IMR-90 (cell line): ENCODE measurements at regions not wholly inside any gene's neighbourhood (a gene's known extent, or its start where the extent isn't known, plus 50 kb on each side); places are given as distances from the start of the nearest gene placed in this dataset.

ENCODE experiments used
- ATAC-seq: fragments of 200-7000 bp; cut with Tn5 transposase; 2 replicates; pipeline ENCODE4 v1.9.1; 2020; ENCODE audit warnings: low read depth, mild to moderate bottlenecking, moderate library complexity
- BruUV-seq: library from RNA; stranded (reverse); fragments of 400-500 nt; replicated peaks from 2 replicates; lab custom pipeline; 2021; lab: Mats Ljungman, UMichigan
- CTCF ChIA-PET: fragments of 300-600 bp; formaldehyde crosslinking; extraction: SDS; loops from one replicate; lab custom pipeline; 2021; ENCODE audit warnings: antibody characterized with exemption; lab: Yijun Ruan, JAX
- POLR2A ChIA-PET: fragments of 300-600 bp; sonication (Branson Sonifier 250); formaldehyde crosslinking; loops from one replicate; lab custom pipeline; 2022; ENCODE audit warnings: antibody characterized with exemption; ENCODE audit not compliant: unreplicated experiment; lab: Charles Lee
- DNase-seq: peaks from one replicate; pipeline ENCODE4 v3.0.0; 2013
- H2AFZ ChIP-seq: replicated peaks from 2 replicates; pipeline ENCODE3; 2013; ENCODE audit warnings: low read length, mild to moderate bottlenecking; ENCODE audit not compliant: poor library complexity
- H2AK5ac ChIP-seq: 2 replicates; pipeline ENCODE4 v1.6.1; 2013; ENCODE audit warnings: low read depth, low read length, inconsistent platforms
- H2AK9ac ChIP-seq: replicated peaks from 2 replicates; pipeline ENCODE3; 2013; ENCODE audit warnings: mild to moderate bottlenecking, low read depth, low read length, moderate library complexity; ENCODE audit not compliant: poor library complexity
- H2BK120ac ChIP-seq: 2 replicates; pipeline ENCODE4 v1.6.1; 2013; ENCODE audit warnings: low read depth, low read length, inconsistent platforms
- H2BK15ac ChIP-seq: 3 replicates; pipeline ENCODE4 v1.6.1; 2013; ENCODE audit warnings: low read depth, low read length, inconsistent platforms
- H2BK20ac ChIP-seq: 2 replicates; pipeline ENCODE4 v1.6.1; 2013; ENCODE audit warnings: low read depth, mild to moderate bottlenecking, inconsistent platforms, low read length, moderate library complexity
- H2BK5ac ChIP-seq: 2 replicates; pipeline ENCODE4 v1.6.1; 2013; ENCODE audit warnings: mild to moderate bottlenecking, low read depth, low read length, inconsistent platforms; ENCODE audit not compliant: poor library complexity, severe bottlenecking
- H3K14ac ChIP-seq: replicated peaks from 2 replicates; pipeline ENCODE4 v1.6.1; 2013; ENCODE audit warnings: low read depth, low read length, inconsistent platforms
- H3K18ac ChIP-seq: 2 replicates; pipeline ENCODE4 v1.6.1; 2013; ENCODE audit warnings: low read depth, low read length, control low read depth
- H3K23ac ChIP-seq: 2 replicates; pipeline ENCODE4 v1.6.1; 2013; ENCODE audit warnings: low read depth, low read length, inconsistent platforms
- H3K27ac ChIP-seq: 2 replicates; pipeline ENCODE4 v1.5.1; 2013; ENCODE audit warnings: mild to moderate bottlenecking, control low read depth, low read length; ENCODE audit not compliant: insufficient read depth
- H3K27me3 ChIP-seq: 2 replicates; pipeline ENCODE4 v1.6.1; 2013; ENCODE audit warnings: low read length; ENCODE audit not compliant: control insufficient read depth, insufficient read depth
- H3K36me3 ChIP-seq: 2 replicates; pipeline ENCODE4 v1.6.1; 2013; ENCODE audit warnings: low read length, mixed read lengths; ENCODE audit not compliant: control insufficient read depth, insufficient read depth
- H3K4ac ChIP-seq: 2 replicates; pipeline ENCODE4 v1.6.1; 2013; ENCODE audit warnings: low read depth, low read length, inconsistent platforms
- H3K4me1 ChIP-seq: 2 replicates; pipeline ENCODE4 v1.6.1; 2013; ENCODE audit warnings: low read length, mixed read lengths; ENCODE audit not compliant: control insufficient read depth, insufficient read depth
- H3K4me2 ChIP-seq: 2 replicates; pipeline ENCODE4 v1.6.1; 2013; ENCODE audit warnings: low read depth, mild to moderate bottlenecking, control low read depth, low read length, moderate library complexity
- H3K4me3 ChIP-seq: 2 replicates; pipeline ENCODE4 v1.5.1; 2013; ENCODE audit warnings: low read depth, mild to moderate bottlenecking, control low read depth, low read length, moderate library complexity; ENCODE audit not compliant: insufficient read depth
- H3K56ac ChIP-seq: 2 replicates; pipeline ENCODE4 v1.6.1; 2013; ENCODE audit warnings: low read length, inconsistent platforms; ENCODE audit not compliant: insufficient read depth; ENCODE audit errors: extremely low read depth
- H3K79me1 ChIP-seq, 2 experiments: 2 replicates each; pipeline ENCODE4 v1.6.1; 2013; ENCODE audit warnings: low read length in 2 of 2, inconsistent platforms in 1 of 2, low read depth in 1 of 2
- H3K9ac ChIP-seq: 2 replicates; pipeline ENCODE4 v1.6.1; 2013; ENCODE audit warnings: low read depth, low read length, control low read depth
- H3K9me1 ChIP-seq: 2 replicates; pipeline ENCODE4 v1.6.1; 2013; ENCODE audit warnings: low read length, inconsistent platforms; ENCODE audit not compliant: insufficient read depth
- H3K9me3 ChIP-seq: 2 replicates; pipeline ENCODE4 v1.6.1; 2013; ENCODE audit warnings: low read length; ENCODE audit not compliant: control insufficient read depth, insufficient read depth
- H4K20me1 ChIP-seq: 2 replicates; pipeline ENCODE4 v1.6.1; 2013; ENCODE audit warnings: low read length, inconsistent platforms; ENCODE audit not compliant: insufficient read depth
- H4K5ac ChIP-seq: 2 replicates; pipeline ENCODE4 v1.6.1; 2013; ENCODE audit warnings: mild to moderate bottlenecking, low read depth, low read length, control low read depth
- H4K8ac ChIP-seq, 2 experiments: 2 replicates each; pipeline ENCODE4 v1.6.1; 2013; ENCODE audit warnings: low read depth in 2 of 2, low read length in 2 of 2, control low read depth in 1 of 2, inconsistent platforms in 1 of 2
- H4K91ac ChIP-seq: 2 replicates; pipeline ENCODE4 v1.6.1; 2013; ENCODE audit warnings: low read depth, low read length, inconsistent platforms; ENCODE audit not compliant: insufficient read depth
- BHLHE40 ChIP-seq: fragments of 150-350 bp; IDR thresholded peaks from 2 replicates; pipeline ENCODE4 v1.6.1; 2016; ENCODE audit warnings: mild to moderate bottlenecking, low read depth, low read length
- CEBPB ChIP-seq: IDR thresholded peaks from 2 replicates; pipeline ENCODE4 v1.6.1; 2012; ENCODE audit warnings: low read depth, low read length, improper control_type of control experiment
- CHD1 ChIP-seq: IDR thresholded peaks from 2 replicates; pipeline ENCODE4 v1.6.1; 2012; ENCODE audit warnings: low read depth, low read length, improper control_type of control experiment
- ELK1 ChIP-seq: fragments of 150-350 bp; IDR thresholded peaks from 2 replicates; pipeline ENCODE4 v1.6.1; 2016; ENCODE audit warnings: low read depth, mild to moderate bottlenecking, low read length, moderate library complexity, borderline replicate concordance
- FOS ChIP-seq: fragments of 150-350 bp; IDR thresholded peaks from 2 replicates; pipeline ENCODE4 v1.6.1; 2016; ENCODE audit warnings: low read depth, low read length
- MAFK ChIP-seq: IDR thresholded peaks from 2 replicates; pipeline ENCODE4 v1.6.1; 2012; ENCODE audit warnings: low read depth, low read length, improper control_type of control experiment
- MAZ ChIP-seq: IDR thresholded peaks from 2 replicates; pipeline ENCODE4 v1.6.1; 2012; ENCODE audit warnings: low read depth, mild to moderate bottlenecking, low read length, improper control_type of control experiment, moderate library complexity, borderline replicate concordance
- MXI1 ChIP-seq: IDR thresholded peaks from 2 replicates; pipeline ENCODE4 v1.6.1; 2012; ENCODE audit warnings: low read depth, mild to moderate bottlenecking, low read length, moderate library complexity, borderline replicate concordance
- NFE2L2 ChIP-seq: fragments of 150-350 bp; IDR thresholded peaks from 2 replicates; pipeline ENCODE4 v1.6.1; 2016; ENCODE audit warnings: low read depth, mild to moderate bottlenecking, low read length
- POLR2A ChIP-seq: IDR thresholded peaks from 2 replicates; pipeline ENCODE4 v1.6.1; 2012; ENCODE audit warnings: mild to moderate bottlenecking, low read depth, low read length
- RAD21 ChIP-seq: IDR thresholded peaks from 2 replicates; pipeline ENCODE4 v1.6.1; 2012; ENCODE audit warnings: low read length, improper control_type of control experiment
- RCOR1 ChIP-seq: IDR thresholded peaks from 2 replicates; pipeline ENCODE4 v1.6.1; 2012; ENCODE audit warnings: mild to moderate bottlenecking, low read length, improper control_type of control experiment; ENCODE audit not compliant: insufficient replicate concordance
- RFX5 ChIP-seq: IDR thresholded peaks from 2 replicates; pipeline ENCODE4 v1.8.0; 2012; ENCODE audit warnings: low read depth, mild to moderate bottlenecking, low read length, moderate library complexity
- SMC3 ChIP-seq: fragments of 150-350 bp; IDR thresholded peaks from 2 replicates; pipeline ENCODE4 v1.6.1; 2016; ENCODE audit warnings: low read depth, mild to moderate bottlenecking, antibody characterized with exemption, low read length, moderate library complexity
- WGBS, 2 experiments: methylation state at CpG; one replicate each; pipeline versions ENCODE4 v1.1.5 to v1.1.7; 2013; ENCODE audit warnings: missing lambda C conversion rate in 2 of 2; ENCODE audit not compliant: insufficient read length in 1 of 2; ENCODE audit errors: extremely low coverage in 2 of 2; 5-methylcytosine and 5-hydroxymethylcytosine counted together
- dilution Hi-C: fragments of 300-500 bp; cut with HindIII; formaldehyde crosslinking; loops from one replicate; pipeline ENCODE4 v1.14.3; 2018; ENCODE audit warnings: low sequenced_read_pairs; ENCODE audit not compliant: unreplicated experiment
- in situ Hi-C: fragments of 300-500 bp; cut with MboI; formaldehyde crosslinking; loops from 3 replicates; pipeline ENCODE4 v1.14.3; 2019; ENCODE audit warnings: low sequenced_read_pairs, inconsistent platforms, mixed read lengths
- intact Hi-C: fragments of 100-400 bp; cut with micrococcal nuclease; formaldehyde crosslinking; loops from 2 replicates; pipeline ENCODE4 v1.10.0; 2022
- TF ChIP-seq, protein P1 (sequence below): conservative IDR thresholded peaks from 2 replicates; pipeline ENCODE4 v1.5.1; 2012; ENCODE audit warnings: mild to moderate bottlenecking, low read depth, low read length, improper control_type of control experiment
- TF ChIP-seq, protein P2 (sequence below): fragments of 150-350 bp; IDR thresholded peaks from 2 replicates; pipeline ENCODE4 v1.6.1; 2017; ENCODE audit warnings: mild to moderate bottlenecking, antibody characterized with exemption, low read length, low read depth

GRCh38 chr6:54993948-54994347 is 147.4 kb downstream of the FAM83B start:
- no peaks in the 10 kb centered on the region for H3K9me1 ChIP-seq
- no peak overlapping the region for H2AFZ ChIP-seq
- H2BK15ac ChIP-seq, result no peak overlapping the region
- H2AK9ac ChIP-seq, result no peak overlapping the region
- ChIA-PET CTCF (interaction anchor here (0.6 kb wide), 1 partner anchor 25 kb away, joined by 3 read pairs; no protein-coding TSS in a partner anchor), POLR2A (no interaction called here)
- H2BK5ac ChIP-seq, result no peak overlapping the region
- H3K4me1 ChIP-seq, result no peaks in the 10 kb centered on the region
- H4K91ac ChIP-seq, result no peak overlapping the region
- dilution Hi-C loops, result no loop called here
- H3K9ac ChIP-seq, result no peak overlapping the region
- H3K56ac ChIP-seq, result no peak overlapping the region
- no CpG with 5 or more reads among the region's 2 CpGs for WGBS, 2 experiments
- BruUV-seq, result no TSS peak
- no peaks in the 10 kb centered on the region for H3K9me3 ChIP-seq
- no peak overlapping the region for H3K4me3 ChIP-seq
- ATAC-seq, result no peak
- H3K14ac ChIP-seq, result no peak overlapping the region
- TF ChIP-seq MAZ, result no peak
- no peak for TF ChIP-seq ELK1
- no peak for TF ChIP-seq RAD21
- TF ChIP-seq POLR2A, result no peak
- TF ChIP-seq MXI1, result no peak
- no peak for TF ChIP-seq SMC3
- TF ChIP-seq, protein P1, sequence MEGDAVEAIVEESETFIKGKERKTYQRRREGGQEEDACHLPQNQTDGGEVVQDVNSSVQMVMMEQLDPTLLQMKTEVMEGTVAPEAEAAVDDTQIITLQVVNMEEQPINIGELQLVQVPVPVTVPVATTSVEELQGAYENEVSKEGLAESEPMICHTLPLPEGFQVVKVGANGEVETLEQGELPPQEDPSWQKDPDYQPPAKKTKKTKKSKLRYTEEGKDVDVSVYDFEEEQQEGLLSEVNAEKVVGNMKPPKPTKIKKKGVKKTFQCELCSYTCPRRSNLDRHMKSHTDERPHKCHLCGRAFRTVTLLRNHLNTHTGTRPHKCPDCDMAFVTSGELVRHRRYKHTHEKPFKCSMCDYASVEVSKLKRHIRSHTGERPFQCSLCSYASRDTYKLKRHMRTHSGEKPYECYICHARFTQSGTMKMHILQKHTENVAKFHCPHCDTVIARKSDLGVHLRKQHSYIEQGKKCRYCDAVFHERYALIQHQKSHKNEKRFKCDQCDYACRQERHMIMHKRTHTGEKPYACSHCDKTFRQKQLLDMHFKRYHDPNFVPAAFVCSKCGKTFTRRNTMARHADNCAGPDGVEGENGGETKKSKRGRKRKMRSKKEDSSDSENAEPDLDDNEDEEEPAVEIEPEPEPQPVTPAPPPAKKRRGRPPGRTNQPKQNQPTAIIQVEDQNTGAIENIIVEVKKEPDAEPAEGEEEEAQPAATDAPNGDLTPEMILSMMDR, result no peak
- TF ChIP-seq MAFK, result no peak
- TF ChIP-seq FOS, result no peak
- no peak for TF ChIP-seq BHLHE40
- TF ChIP-seq CHD1, result no peak
- TF ChIP-seq, protein P2, sequence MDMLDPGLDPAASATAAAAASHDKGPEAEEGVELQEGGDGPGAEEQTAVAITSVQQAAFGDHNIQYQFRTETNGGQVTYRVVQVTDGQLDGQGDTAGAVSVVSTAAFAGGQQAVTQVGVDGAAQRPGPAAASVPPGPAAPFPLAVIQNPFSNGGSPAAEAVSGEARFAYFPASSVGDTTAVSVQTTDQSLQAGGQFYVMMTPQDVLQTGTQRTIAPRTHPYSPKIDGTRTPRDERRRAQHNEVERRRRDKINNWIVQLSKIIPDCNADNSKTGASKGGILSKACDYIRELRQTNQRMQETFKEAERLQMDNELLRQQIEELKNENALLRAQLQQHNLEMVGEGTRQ, result no peak
- TF ChIP-seq NFE2L2, result no peak
- TF ChIP-seq RFX5, result no peak
- no peak for TF ChIP-seq CEBPB
- TF ChIP-seq RCOR1, result no peak
- H3K23ac ChIP-seq, result no peak overlapping the region
- intact Hi-C loops, result no loop called here
- no peak overlapping the region for H3K27ac ChIP-seq
- no peaks in the 10 kb centered on the region for H3K36me3 ChIP-seq
- H3K4ac ChIP-seq, result no peak overlapping the region
- H4K8ac ChIP-seq, result no peak overlapping the region
- H2BK20ac ChIP-seq, result no peak overlapping the region
- H3K27me3 ChIP-seq, result no peaks in the 10 kb centered on the region
- no peak overlapping the region for H3K4me2 ChIP-seq
- no peak for DNase-seq
- no peak overlapping the region for H2BK120ac ChIP-seq
- H4K5ac ChIP-seq, result no peak overlapping the region
- in situ Hi-C loops, result no loop called here
- no peak overlapping the region for H2AK5ac ChIP-seq
- H3K18ac ChIP-seq, result no peak overlapping the region
- no peaks in the 10 kb centered on the region for H4K20me1 ChIP-seq
- H3K79me1 ChIP-seq, result no peaks in the 10 kb centered on the region
